NCI-H2227 treated with DMSO at 0.1 percent for 48 hours (cell line): ENCODE measurements at regions not wholly inside any gene's neighbourhood (a gene's known extent, or its start where the extent isn't known, plus 50 kb on each side); places are given as distances from the start of the nearest gene placed in this dataset.
"Not testable (repeated sequence)": the region's sequence is repeated elsewhere in the genome, so short reads cannot be mapped to it uniquely, and the experiment has no call there.

Source experiments
- DNase-seq: peaks from one replicate; lab custom pipeline; 2025; lab: John Stamatoyannopoulos, UW

DNA sequence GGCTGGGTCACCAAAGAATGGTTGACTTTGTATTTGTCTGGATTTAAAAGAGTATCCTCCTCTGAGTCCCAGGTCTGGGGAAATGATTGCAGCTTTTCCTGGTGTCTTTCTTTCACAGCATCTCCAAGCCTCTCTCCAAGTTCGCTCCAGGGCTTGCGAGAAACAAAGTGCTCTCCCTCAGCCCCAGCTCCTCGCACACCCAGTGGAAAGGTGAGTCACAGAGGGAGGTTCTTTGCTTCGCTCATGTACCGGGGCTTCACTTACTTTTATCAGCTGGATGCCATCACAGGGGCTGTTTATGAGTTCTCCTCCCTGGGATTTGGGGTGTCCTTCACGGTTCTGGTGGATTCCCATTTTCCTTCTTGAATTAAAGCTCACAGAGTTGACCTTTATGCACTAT, 252.2 kb upstream of the PLPP4 start:
- DNase-seq, result no peak

DNA sequence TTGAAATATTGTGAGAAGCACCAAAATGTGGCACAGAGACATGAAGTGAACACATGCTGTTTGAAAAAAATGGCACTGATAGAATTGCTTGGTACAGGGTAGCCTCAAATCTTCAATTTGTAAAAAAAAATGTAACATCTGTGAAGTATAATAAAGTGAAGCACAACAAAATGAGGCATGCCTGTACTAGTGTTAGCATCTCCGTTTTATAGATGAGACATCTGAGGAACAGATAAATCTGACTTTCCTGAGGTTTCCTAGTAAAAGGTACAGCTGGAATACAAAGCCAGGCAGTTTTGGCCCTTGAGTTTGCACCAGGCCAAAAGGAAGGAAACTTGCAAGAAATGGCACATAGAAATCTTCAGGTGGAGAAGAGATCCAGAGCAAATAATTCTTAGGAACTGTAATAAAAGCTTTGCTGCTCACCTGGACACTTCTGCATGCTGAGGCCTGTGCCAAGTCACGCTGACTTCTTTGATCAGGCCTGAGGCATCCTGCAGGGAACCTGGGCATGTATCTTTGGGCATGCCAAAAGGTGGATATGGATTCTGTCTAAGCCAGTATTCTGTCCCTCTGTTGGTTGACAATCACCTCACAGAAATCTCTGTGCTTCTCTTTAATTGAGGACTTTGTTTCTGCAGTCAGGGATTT, 251.5 kb upstream of the PLPP4 start:
- no peak for DNase-seq

DNA sequence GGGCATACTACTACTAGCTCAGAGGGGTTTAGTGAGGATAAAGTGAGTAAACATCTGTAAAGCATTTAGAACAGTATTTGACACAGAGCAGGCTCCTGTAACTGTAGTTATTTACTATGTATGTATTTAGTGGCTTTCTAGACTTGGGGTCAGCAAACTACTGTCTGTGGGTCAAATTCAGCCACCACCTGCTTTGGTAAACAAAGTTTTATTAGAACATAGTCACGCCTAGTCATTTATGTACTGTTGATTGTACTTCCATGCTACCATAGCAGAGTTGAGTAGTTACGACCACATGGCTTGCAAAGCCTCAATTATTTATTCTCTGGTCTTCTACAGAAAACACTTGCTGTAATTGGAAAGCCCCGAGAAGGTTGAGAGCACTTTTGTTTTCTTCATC, 248.5 kb upstream of the PLPP4 start:
- DNase-seq, result no peak

DNA sequence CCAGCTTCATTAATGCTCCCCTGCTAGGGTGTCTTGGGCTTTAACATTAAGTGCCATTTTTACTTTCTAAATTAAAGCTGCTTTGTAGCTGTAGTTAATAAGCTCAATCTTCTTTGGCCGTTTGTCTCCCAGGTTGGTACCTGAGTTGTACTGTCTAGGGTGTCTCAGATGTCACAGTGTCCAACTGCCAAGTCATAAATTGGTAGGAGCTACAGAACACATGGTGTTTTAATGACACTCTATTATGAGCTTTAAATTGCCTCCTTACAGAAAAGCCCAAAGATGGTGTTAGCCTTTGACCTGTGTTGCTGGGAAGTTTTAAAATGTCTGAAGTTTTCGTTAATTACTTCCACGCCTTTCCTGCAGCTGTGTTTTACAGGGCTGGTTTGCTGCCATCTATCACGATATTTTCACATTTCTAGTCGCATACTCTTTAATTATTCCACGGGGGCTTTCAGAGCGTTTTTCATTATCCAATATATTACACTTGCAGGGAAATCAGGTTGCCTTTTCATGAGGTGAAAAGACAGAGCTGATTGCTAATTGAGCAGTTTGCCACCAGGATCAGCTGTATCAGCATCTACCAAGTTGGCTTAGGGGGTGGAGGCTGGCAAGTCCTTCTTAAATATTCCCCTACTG, 247.8 kb upstream of the PLPP4 start:
- peak; percentile 46 for DNase-seq

DNA sequence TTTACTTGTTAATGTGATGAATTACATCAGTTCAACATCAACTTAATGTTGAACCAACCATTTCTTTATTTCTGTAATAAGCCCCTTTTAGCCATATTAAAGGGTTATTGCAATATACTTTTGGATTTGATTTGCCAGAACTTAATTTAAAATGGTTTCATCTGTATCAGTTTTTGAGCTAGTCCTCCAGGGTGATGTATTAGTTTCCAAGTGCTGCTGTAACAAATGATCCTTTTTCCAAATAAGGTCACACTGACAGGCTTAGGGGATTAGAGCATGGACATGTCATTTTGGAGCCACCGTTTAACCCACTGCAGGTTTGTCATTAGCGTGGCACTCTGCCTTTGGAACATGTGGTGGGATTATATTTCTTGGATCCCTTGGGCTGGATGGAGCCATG, 244.8 kb upstream of the PLPP4 start:
- no peak for DNase-seq

DNA sequence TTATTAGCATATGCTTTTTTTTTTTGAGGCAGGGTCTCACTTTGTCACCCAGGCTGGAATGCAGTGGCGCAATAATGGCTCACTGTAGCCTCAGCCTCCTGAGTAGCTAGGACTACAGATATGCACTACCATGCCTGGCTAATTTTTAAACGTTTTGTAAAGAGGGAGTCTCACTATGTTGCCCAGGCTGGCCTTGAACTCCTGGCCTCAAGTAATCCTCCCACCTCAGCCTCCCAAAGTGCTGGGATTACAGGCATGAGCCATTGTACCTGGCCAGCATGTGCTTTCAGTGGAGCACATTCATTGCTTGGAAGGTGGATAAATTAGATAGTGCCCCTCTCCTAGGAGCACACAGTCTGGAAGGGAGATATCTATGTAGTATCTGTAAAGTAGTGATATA, 243.7 kb upstream of the PLPP4 start:
- not testable (repeated sequence) for DNase-seq

DNA sequence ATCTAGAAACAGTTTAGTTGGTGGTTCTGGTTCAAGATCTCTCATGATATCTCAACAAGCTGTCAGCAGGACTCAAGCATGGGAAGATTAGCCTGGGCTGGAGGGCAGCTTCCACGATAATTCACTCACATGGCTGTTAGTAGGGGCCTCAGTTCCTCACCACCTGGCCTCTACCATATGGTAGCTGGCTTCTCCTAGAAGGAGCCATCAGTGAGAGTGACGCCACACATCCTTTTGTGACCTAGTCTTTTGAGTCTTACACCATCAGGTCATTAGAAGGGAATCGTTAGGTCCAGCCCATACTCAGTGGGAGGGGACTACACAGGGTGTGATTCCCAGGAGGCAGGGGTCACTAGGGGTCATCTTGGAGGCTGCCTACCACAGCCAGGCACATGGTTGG, 239.3 kb upstream of the PLPP4 start:
- no peak for DNase-seq

DNA sequence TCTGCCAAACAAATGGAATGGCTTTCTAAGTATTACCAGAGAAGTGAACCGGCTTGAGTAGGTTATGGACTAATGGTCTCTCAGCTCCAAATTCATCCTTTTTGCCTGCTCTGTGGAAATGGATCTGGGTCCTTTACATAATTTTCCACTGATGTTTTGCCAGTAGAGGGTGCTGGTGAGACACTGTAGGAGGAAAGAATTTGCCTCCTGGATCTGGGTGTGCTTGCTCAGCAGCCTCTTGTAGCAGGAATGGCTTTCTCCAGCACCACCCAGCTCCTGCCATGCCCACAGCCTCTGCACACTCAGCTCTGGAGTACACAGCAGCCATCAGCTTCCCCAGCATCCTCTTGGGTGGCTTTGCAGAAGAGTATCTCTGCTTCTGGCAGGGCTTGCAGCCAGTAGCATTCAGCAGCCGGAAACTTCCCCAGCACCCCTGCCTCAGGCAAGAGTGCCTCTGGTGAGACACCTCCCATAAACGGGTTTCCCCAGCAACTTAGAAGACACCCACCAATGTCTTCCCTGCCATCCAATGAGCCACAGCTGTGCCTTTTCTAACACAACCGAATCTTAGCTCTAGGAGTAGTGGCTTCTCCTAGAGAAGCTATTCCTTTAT, 235.0 kb upstream of the PLPP4 start:
- DNase-seq, result no peak

DNA sequence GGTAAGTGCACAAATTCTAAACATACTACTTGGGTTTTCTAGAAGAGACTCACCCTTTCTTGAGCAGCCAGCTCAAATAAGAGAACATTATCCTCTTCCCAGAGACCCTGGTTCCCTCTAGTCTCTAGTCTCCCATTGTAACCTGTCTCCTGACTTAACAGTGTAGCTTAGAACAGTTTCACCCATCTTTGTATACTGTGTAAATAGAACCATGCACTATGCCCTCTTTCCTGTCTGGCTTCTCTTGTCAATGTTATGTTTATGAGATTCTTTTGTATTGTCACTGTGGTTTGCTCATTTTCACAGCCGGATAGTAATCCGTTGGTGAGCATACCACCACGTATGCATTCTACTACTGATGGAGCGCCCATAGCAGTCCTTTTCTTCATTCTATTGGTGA, 227.4 kb upstream of the PLPP4 start:
- no peak for DNase-seq

DNA sequence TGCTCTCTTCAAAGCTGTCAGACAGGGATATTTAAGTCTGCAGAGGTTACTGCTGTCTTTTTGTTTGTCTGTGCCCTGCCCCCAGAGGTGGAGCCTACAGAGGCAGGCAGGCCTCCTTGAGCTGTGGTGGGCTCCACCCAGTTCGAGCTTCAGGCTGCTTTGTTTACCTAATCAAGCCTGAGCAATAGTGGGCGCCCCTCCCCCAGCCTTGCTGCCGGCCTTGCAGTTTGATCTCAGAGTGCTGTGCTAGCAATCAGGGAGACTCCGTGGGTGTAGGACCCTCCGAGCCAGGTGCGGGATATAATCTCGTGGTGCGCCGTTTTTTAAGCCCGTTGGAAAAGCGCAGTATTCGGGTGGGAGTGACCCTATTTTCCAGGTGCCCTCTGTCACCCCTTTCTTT, 217.3 kb upstream of the PLPP4 start:
- not testable (repeated sequence) for DNase-seq

DNA sequence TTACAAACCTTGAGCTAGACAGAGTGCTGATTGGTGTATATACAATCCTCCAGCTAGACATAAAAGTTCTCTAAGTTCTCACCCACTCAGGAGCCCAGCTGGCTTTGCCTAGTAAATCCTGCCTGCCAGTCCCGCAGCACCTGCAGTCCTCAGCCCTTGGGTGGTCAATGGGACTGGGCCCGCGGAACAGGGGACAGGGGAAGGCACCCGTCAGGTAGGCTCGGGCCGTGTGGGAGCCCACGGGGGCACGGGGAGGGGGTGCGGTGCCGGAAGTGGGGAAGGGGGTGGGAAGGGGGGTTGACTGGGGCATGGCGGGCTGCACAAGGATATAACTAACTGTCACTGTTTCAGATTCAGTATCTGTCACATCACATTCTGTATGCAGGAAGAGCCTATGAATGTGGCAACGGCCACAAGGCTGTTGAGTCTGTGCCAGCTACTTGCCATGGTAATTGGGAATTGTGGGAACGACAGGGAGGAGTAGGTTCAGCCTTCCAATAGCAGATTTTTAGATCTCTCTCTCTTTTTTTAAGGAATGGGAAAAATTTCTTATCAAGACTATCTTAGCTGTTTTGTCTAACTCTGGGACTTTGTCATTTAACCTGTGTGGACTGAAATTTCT, 205.1 kb upstream of the PLPP4 start:
- DNase-seq, result no peak

DNA sequence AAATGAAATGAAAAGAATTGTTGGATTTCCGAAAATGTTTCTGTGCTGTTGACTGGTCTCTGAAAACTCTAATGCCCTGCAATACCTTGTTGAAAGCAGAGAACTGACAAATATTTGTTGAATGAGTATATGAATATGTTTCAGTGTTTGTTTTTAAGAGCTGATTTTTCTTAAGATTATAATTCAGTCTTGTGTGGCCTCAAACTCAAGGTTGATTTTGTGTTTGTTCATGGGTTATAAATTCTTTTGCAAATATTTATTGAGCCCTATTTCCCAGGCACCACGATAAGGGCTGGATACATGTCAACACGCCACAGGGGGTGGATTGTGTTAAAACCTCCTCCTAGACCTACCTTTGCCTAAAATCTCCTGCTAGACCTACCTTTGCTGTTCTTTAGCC, 203.9 kb upstream of the PLPP4 start:
- no peak for DNase-seq

DNA sequence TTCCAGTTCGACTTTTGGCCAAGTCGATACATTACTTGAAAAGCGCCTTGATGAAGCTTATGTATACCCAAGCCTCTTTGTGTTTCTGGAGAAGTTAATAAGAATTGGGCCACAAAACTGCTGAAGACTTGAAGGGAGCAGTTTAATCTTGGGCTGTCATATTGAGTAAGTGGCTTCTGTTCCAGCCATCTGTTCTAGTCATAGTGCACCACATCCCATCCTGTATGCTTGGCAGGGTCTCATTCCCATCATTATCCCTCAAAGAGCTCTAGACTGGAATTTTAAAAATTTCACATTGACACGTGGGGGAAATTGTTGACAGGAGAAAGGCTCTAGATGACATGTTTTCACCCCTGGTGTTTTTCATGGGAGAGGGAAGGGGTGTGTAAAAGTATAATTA, 196.6 kb upstream of the PLPP4 start:
- DNase-seq, result no peak

DNA sequence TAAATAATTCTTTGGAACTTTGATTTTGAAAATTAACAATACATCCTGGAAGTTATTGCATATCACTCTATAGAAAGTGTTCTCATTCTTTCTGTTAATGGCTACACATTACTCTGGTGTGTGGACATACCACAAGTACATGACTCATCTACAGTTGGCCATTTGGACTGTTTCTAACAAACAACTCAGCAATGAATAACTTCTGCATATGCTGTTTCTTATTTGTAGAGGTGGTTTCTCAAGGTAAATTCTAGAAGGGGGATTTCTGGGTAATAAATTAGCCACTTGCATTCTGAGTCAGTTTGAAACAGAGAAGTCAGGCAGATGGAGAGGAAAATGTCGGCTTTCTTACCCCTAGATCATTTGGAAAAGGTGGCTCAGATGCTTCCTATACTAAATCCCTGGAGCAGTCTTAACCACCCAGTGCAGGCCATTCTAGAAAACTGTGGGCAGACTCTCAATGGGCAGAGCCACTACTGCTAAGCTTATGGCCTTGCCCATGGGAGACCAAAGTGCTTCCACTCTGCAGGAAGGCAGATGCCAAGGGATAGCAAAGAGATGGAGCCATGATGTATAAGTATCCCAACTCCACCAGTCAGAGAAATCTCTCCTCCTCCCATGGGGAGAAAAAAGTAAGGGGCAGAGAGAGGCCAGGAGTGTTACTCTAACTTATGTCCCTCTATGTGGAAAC, 194.0 kb upstream of the PLPP4 start:
- no peak for DNase-seq

DNA sequence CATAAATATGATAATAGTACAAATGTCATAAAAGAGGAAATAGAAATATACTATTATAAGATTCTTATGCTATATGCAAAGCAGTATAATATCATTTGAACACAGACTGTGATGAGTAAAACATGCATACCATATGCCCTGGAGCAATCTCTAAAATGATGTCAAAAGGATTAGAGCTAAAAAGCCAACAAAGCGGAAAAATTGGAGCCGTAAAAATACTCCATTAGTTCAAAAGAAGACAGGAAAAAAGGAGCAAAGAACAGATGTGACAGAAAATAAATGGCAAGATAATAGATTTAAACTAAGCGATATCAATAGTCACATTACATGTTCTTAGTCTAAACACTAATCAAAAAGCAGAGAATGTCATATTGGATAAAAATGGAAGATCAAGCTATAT, 191.0 kb upstream of the PLPP4 start:
- no peak for DNase-seq

DNA sequence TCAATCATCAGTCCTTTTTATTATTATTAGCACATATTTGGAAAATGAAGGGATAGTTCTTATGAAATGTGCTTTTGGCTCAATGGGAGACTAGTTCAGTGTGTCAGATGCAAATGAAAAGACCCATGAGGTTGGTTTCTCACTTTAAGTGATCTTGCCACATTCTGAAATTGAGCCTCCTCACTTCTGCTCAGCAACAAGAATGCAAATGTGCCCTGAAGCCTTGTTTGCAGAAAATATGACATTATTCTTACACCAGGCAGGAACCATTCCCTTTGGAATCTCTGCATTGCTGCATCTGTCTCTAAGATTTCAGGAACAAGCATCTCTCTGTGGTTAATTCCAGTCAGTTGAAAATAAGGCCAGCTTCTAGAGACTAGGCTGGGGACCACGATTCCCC, 186.1 kb upstream of the PLPP4 start:
- DNase-seq, result no peak

DNA sequence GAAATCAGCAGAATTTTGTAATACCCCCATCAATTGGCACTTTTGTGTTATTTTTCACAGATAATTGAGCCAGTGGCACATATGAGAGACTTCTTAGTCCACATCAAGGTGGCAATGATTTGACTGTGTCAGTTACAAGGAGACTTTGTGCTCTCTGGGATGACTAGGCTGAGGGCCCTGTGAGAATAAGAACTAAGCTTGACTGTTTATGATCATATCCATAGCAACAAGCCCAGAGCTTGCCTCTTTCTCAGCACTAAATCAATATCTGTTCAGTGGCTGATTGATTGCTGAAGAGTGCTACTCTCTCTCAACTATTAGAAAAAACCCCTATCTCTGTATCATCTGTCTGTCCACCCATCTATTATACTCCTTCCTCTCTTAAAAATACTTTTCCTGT, 185.3 kb upstream of the PLPP4 start:
- no peak for DNase-seq

DNA sequence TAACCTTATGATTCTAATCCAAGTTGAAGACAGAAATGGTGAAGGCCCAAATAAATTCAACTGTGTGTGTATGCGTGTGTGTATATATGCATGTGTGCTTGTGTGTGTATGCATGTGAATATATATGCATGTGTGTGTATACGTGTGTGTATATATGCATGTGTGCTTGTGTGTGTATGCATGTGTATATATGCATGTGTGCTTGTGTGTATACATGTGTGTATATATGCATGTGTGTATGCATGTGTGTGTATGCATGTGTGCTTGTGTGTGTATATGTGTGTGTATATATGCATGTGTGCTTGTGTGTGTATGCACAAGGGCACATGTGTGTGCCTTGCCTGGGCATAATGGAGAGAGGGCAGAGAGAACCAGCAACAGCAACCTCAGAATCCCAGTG, 184.7 kb upstream of the PLPP4 start:
- DNase-seq, result no peak

DNA sequence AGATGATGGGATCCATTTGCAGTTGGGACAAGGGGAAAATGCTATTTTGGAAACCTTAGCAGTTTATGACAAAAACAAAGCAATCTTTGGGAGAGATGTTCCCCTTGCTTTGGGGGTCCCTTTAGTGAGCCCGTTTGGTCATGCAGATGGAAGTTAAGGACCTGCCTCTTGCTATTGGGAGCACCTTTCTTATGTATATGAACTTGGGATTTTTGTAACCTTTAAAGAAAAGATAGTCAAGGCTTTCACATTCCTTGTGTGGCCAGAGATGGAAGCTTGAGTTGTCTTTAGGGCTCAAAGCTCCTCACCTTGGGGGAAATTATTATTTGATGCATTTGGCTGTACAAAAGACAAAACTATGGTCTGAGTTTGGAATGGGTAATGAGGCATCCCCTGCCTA, 179.0 kb upstream of the PLPP4 start:
- no peak for DNase-seq

DNA sequence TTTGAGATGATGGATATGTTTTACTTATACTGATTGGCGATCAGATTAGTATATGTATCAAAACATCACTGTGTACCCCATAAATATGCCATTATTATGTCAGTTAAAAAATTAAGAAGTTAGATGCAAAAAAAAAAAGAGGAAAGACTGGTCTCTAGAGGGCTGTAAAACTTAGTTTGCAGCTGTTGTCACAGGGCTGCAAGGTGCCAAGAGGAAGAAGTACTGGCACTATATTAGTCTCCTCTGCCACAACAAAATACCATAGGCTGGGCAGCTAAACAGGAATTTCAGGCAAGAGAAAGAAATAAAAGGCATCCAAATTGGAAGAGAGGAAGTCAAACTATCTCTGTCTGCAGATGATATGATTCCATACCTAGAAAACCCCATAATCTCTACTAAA, 177.8 kb upstream of the PLPP4 start:
- no peak for DNase-seq

DNA sequence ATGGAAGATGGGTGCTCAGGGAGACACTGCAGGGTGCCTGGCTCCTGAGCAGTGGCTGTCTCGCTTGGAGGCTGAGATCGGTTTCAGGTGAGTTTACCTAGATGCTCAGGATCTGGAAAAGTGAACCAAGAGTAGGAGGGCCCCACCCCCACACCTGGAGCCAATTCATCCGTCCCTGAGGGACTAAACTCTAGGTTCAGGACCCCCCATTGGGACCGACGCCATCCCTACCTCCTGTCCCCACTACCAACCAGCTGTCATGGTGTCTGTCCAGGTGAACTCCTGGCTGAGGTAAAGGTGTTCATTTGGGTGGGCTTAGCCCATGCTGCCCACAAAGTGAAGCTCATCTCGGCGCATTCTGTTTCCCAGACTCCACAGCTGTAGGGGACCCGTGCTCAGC, 174.6 kb upstream of the PLPP4 start:
- DNase-seq, result no peak

DNA sequence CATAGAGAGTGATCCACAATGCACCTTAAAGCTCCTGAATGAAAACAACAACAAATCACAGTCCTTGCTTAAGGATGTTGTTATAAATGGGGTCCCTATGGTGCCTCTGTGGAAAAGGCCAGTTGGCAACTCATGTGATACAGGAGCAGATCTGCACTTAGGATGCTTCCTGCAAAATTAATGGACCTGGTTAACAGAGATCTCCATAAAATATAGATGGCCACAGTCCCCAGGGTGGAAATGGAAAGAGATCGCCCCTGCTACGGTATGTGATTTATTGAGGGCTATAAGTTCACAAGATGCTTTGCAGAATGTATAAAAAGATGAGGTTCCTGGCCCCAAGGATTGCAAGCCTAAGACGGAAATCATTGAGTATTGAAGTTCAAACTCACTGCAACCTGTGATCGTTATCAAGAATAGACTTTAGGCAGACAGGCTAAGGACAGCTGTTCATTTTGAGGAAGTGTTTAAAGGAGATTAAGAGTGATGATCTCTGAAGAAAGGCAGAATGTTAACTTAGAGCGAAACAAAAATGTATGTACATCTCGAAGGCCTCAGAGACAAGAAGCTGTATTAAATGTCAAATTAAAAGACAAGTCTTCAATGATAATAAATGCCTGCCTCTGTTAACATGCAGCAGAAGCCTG, 174.1 kb upstream of the PLPP4 start:
- DNase-seq, result no peak
